B cell (primary cell): ENCODE measurements at regions not wholly inside any gene's neighbourhood (a gene's known extent, or its start where the extent isn't known, plus 50 kb on each side); places are given as distances from the start of the nearest gene placed in this dataset.

Source experiments
- ATAC-seq: fragments of 200-7000 bp; cut with Tn5 transposase; one replicate; pipeline ENCODE4 v1.10.0; 2021; ENCODE audit warnings: low read depth, mild to moderate bottlenecking, moderate number of reproducible peaks, moderate library complexity
- CTCF ChIA-PET: fragments of 350-600 bp; sonication (Branson Sonifier 250); formaldehyde crosslinking; loops from one replicate; lab custom pipeline; 2021; ENCODE audit warnings: antibody characterized with exemption, inconsistent platforms; lab: Charles Lee
- POLR2A ChIA-PET: fragments of 350-600 bp; sonication (Branson Sonifier 250); formaldehyde crosslinking; loops from one replicate; lab custom pipeline; 2021; ENCODE audit warnings: antibody characterized with exemption; lab: Charles Lee
- DNase-seq: peaks from one replicate; pipeline ENCODE4 v3.0.0; 2013
- H2AFZ ChIP-seq: 2 replicates; pipeline ENCODE4 v1.6.1; 2012; ENCODE audit warnings: mild to moderate bottlenecking, low read depth, low read length; ENCODE audit not compliant: insufficient read depth, poor library complexity, severe bottlenecking
- H3K27ac ChIP-seq, 2 donors: 1 replicate in 1 of 2; 2 replicates in 1 of 2; pipeline ENCODE4 v1.5.1; 2012 to 2013; ENCODE audit warnings: low read length in 2 of 2, mild to moderate bottlenecking in 2 of 2, moderate library complexity in 1 of 2
- H3K27me3 ChIP-seq, 4 experiments: fragments of 200-600 bp in 1 of 4; sonication (generic) in 1 of 4; replicated peaks in 1 of 4; 1 replicate in 2 of 4; 2 replicates in 2 of 4; pipeline versions ENCODE4 v1.6.1 to v1.7.0; 2013 to 2016; ENCODE audit warnings: low read length in 3 of 4, mild to moderate bottlenecking in 2 of 4, mixed read lengths in 1 of 4, moderate library complexity in 1 of 4; ENCODE audit not compliant: insufficient read depth in 4 of 4, control insufficient read depth in 3 of 4; ENCODE audit errors: control extremely low read depth in 1 of 4
- H3K36me3 ChIP-seq, 2 experiments: replicated peaks in 1 of 2; 1 replicate in 1 of 2; 2 replicates in 1 of 2; pipeline versions ENCODE4 v1.6.1 to v1.7.1; 2013; ENCODE audit warnings: low read length in 1 of 2; ENCODE audit not compliant: insufficient read depth in 2 of 2, control insufficient read depth in 1 of 2; ENCODE audit errors: control extremely low read depth in 1 of 2, extremely low read depth in 1 of 2
- H3K4me1 ChIP-seq, 2 donors: fragments of 200-600 bp in 1 of 2; sonication (generic) in 1 of 2; 1 replicate in 1 of 2; 2 replicates in 1 of 2; pipeline versions ENCODE4 v1.5.1 to v1.6.1; 2013 to 2017; ENCODE audit warnings: low read length in 2 of 2; ENCODE audit not compliant: control insufficient read depth in 2 of 2, insufficient read depth in 2 of 2
- H3K4me2 ChIP-seq: replicated peaks from 2 replicates; pipeline ENCODE3; 2012; ENCODE audit warnings: mild to moderate bottlenecking, low read depth, low read length; ENCODE audit not compliant: poor library complexity, severe bottlenecking
- H3K4me3 ChIP-seq, 5 experiments: fragments of 200-600 bp in 1 of 5; sonication (generic) in 1 of 5; 1 replicate in 3 of 5; 2 replicates in 2 of 5; pipeline versions ENCODE4 v1.5.1 to v1.7.0; 2011 to 2016; ENCODE audit warnings: low read length in 4 of 5, mild to moderate bottlenecking in 4 of 5, low read depth in 2 of 5, control low read depth in 1 of 5, moderate library complexity in 1 of 5; ENCODE audit not compliant: insufficient read depth in 1 of 5; ENCODE audit errors: control extremely low read depth in 1 of 5, extremely low read depth in 1 of 5
- H3K79me2 ChIP-seq: fragments of 200-600 bp; sonication (generic); one replicate; pipeline ENCODE4 v1.6.0; 2016; ENCODE audit warnings: low read length; ENCODE audit not compliant: control insufficient read depth, insufficient read depth
- H3K9ac ChIP-seq: fragments of 200-600 bp; sonication (generic); 2 replicates; pipeline ENCODE4 v1.6.1; 2017; ENCODE audit warnings: mild to moderate bottlenecking, low read length, moderate library complexity
- H3K9me3 ChIP-seq, 3 donors: one replicate each; pipeline versions ENCODE4 v1.6.1 to v1.7.1; 2013; ENCODE audit warnings: low read length in 2 of 3; ENCODE audit not compliant: control insufficient read depth in 2 of 3, insufficient read depth in 1 of 3; ENCODE audit errors: control extremely low read depth in 1 of 3
- H4K20me1 ChIP-seq: 2 replicates; pipeline ENCODE4 v1.6.0; 2012; ENCODE audit warnings: mild to moderate bottlenecking, low read length; ENCODE audit not compliant: insufficient read depth, control insufficient read depth, poor library complexity, severe bottlenecking
- H3K27ac Mint-ChIP-seq: one replicate; pipeline ENCODE4 v1.8.0; 2021; ENCODE audit warnings: mixed read lengths
- H3K27me3 Mint-ChIP-seq: one replicate; pipeline ENCODE4 v1.8.0; 2021; ENCODE audit warnings: mixed read lengths
- H3K4me1 Mint-ChIP-seq: one replicate; pipeline ENCODE4 v1.8.0; 2021; ENCODE audit warnings: mixed read lengths
- H3K4me3 Mint-ChIP-seq: one replicate; pipeline ENCODE4 v1.8.0; 2021; ENCODE audit warnings: mixed read lengths
- H3K9me3 Mint-ChIP-seq: one replicate; pipeline ENCODE4 v1.8.0; 2022; ENCODE audit warnings: mixed read lengths; ENCODE audit not compliant: insufficient read depth
- EZH2 ChIP-seq: IDR thresholded peaks from 2 replicates; pipeline ENCODE4 v1.6.1; 2012; ENCODE audit warnings: borderline replicate concordance, low read depth, mild to moderate bottlenecking, moderate library complexity, low read length; ENCODE audit not compliant: insufficient read depth, poor library complexity, severe bottlenecking
- WGBS: methylation state at CpG from one replicate; pipeline ENCODE4 v1.1.5; 2013; ENCODE audit warnings: missing lambda C conversion rate; ENCODE audit not compliant: insufficient coverage; 5-methylcytosine and 5-hydroxymethylcytosine counted together
- intact Hi-C: fragments of 100-400 bp; cut with micrococcal nuclease; formaldehyde crosslinking; loops from one replicate; pipeline ENCODE4 v1.10.0; 2022
- TF ChIP-seq, protein P1 (sequence below): fragments of 200-600 bp; IDR thresholded peaks from one replicate; pipeline ENCODE4 v1.8.0; 2022; ENCODE audit warnings: antibody characterized with exemption, mild to moderate bottlenecking

GRCh38 chr6:9537381-9537780 is 877.5 kb downstream of the TFAP2A start:
- Histone ChIP-seq H4K20me1 (no peaks in the 10 kb centered on the region), H3K79me2 (no peaks in the 10 kb centered on the region), H3K4me2 (no peak overlapping the region), H3K27ac (no peak overlapping the region), H3K4me1 (no peaks in the 10 kb centered on the region), H3K27me3 (no peaks in the 10 kb centered on the region), H3K9ac (no peak overlapping the region), H2AFZ (no peak overlapping the region), H3K36me3 (no peaks in the 10 kb centered on the region), H3K4me3 (no peak overlapping the region), H3K9me3 (no peaks in the 10 kb centered on the region)
- WGBS = 42% methylated on average over 2 of the region's 2 CpGs
- no peak for TF ChIP-seq EZH2
- TF ChIP-seq, protein P1, sequence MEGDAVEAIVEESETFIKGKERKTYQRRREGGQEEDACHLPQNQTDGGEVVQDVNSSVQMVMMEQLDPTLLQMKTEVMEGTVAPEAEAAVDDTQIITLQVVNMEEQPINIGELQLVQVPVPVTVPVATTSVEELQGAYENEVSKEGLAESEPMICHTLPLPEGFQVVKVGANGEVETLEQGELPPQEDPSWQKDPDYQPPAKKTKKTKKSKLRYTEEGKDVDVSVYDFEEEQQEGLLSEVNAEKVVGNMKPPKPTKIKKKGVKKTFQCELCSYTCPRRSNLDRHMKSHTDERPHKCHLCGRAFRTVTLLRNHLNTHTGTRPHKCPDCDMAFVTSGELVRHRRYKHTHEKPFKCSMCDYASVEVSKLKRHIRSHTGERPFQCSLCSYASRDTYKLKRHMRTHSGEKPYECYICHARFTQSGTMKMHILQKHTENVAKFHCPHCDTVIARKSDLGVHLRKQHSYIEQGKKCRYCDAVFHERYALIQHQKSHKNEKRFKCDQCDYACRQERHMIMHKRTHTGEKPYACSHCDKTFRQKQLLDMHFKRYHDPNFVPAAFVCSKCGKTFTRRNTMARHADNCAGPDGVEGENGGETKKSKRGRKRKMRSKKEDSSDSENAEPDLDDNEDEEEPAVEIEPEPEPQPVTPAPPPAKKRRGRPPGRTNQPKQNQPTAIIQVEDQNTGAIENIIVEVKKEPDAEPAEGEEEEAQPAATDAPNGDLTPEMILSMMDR = no peak
- no peaks in the 10 kb centered on the region for H3K9me3 Mint-ChIP-seq
- intact Hi-C loops = no loop called here
- H3K4me1 Mint-ChIP-seq = no peaks in the 10 kb centered on the region
- no peaks in the 10 kb centered on the region for H3K27me3 Mint-ChIP-seq
- ATAC-seq (no peak), DNase-seq (no peak)
- no peak overlapping the region for H3K4me3 Mint-ChIP-seq
- ChIA-PET CTCF (no interaction called here), POLR2A (no interaction called here)
- no peak overlapping the region for H3K27ac Mint-ChIP-seq

- Mint-ChIP-seq H3K27ac (no peak overlapping the region), H3K4me3 (no peak overlapping the region), H3K9me3 (no peaks in the 10 kb centered on the region), H3K27me3 (no peaks in the 10 kb centered on the region), H3K4me1 (no peaks in the 10 kb centered on the region)
- no peak overlapping the region for H3K4me3 ChIP-seq
- H3K36me3 ChIP-seq = no peaks in the 10 kb centered on the region
- H3K27me3 ChIP-seq = no peaks in the 10 kb centered on the region
- H3K4me2 ChIP-seq = no peak overlapping the region
- no peaks in the 10 kb centered on the region for H3K79me2 ChIP-seq
- POLR2A ChIA-PET = no interaction called here
- no peak overlapping the region for H3K9ac ChIP-seq
- no peak overlapping the region for H2AFZ ChIP-seq
- intact Hi-C loops = no loop called here
- TF ChIP-seq EZH2 = no peak
- TF ChIP-seq, protein P1 = no peak
- H3K9me3 ChIP-seq = no peaks in the 10 kb centered on the region
- 89% methylated on average over 1 of the region's 2 CpGs for WGBS
- H3K27ac ChIP-seq = no peak overlapping the region
- H4K20me1 ChIP-seq = no peaks in the 10 kb centered on the region
- CTCF ChIA-PET = no interaction called here
- DNase-seq = no peak
- no peaks in the 10 kb centered on the region for H3K4me1 ChIP-seq
- ATAC-seq = no peak
These were observed 879.8 kb downstream of the TFAP2A start for GRCh38 chr6:9535106-9535505.
